ENCODE measurements at regions not wholly inside any gene's neighbourhood (a gene's known extent, or its start where the extent isn't known, plus 50 kb on each side); places are given as distances from the start of the nearest gene placed in this dataset.

DNA sequence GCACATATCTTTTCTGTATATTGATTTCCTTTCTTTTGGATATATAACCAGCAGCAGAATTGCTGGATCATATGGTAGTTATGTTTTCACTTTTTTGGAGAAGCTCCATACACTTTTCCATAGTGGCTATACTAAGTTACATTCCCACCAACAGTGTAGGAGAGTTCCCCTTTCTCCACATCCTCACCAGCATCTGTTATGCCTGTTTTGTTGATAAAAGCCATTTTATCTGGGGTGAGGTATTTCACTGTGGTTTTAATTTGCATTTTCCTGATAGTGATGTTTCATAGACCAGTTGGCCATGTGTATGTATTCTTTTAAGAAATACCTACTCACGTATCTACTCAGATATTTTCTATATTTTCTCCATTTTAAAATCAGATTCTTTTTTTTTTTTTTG, 419.3 kb upstream of the FAT3 start:
- no peak for DNase-seq (ENCODE audit: low spot score)

DNA sequence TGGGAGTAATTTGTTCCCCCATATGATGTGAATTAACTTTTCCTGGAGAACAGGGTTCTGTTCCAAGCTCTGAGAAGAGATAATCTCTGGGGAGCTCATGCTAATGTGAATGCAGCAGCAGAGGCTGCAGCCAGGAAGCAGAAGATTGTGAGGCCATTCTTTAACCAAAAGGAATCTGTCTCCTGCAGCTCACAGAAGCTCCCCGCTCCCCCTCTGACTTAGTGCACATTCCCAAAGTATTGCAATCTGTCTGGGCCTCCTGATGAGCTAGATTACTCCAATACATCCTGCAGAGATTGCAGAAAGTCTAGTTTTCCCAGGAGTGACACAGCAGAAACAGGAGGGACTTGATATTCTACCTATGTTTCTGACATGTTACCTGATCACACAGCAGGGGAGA, 420.6 kb upstream of the FAT3 start:
- DNase-seq (ENCODE audit: low spot score) = peak; percentile 33

DNA sequence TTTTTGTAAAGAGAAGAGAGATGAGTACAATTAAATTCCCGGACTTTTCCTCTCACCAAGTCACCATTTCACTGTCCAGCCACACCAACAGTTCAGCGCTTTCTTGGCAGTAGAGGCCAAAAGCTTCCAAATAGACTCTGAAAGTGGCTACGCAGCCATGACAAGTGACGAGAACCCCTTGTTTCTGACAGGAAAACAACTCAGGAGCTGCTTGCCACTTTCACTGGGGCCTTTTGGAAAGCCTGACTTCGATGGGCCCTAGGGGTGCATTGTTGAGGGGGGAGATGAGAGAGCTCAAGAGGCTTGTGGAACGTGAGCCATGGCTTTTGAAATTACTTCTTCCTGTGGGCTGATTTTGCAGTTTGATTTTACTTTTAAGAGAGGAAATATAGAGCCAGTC, 422.1 kb upstream of the FAT3 start:
- DNase-seq (ENCODE audit: low spot score) = no peak

DNA sequence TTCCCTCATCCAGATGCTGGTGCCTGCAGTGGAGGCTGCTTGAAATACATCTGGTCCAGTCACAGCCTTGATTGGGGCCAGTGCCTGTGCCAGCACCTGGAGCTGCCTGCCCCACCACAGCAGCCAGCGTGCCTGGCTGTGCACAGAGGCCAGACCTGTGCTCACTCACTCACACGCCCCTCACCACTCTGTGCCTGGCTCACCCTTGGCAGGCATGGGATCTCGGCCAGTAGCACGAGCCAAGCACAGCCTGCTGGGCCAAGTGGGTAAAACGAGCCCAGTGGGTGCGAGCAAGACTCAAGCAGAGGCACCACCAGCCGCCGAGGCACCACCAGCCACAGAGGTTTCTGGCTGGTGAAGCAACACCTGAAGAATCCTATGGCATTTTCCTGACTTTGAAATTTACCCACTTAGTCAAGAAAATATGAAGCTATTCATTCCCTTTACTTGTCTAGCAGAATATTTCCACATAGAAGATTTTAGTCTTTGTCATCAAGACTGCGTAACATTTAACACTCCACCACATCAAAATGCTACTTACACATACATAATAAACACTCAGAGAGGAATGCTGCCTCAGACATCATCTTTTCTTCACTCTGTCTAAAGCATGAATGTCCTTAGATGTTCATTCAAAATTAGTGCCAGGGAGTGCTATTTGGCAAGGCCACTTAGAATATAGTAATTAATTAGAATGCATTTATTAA, 424.3 kb upstream of the FAT3 start:
- DNase-seq (ENCODE audit: low spot score) = no peak

DNA sequence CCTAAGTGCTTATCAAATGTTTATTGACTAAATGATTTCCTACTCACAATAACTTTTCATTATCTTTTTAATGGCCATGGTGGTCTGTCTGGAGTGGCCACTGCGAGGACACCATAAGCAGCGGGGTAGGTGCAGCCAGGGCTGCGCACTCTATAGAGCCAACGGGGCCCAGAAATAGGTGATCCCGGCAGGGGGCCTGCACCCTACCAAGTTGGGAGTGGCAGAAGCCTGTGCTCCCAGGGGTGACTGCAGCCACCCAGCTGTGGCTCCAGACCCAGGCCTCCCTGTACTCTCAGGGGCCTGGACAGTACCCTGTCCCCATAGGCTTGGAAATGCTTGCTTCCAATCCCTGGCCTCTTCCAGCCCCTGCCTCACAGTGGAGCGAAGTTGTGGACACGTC, 426.4 kb upstream of the FAT3 start:
- no peak for DNase-seq (ENCODE audit: low spot score)

DNA sequence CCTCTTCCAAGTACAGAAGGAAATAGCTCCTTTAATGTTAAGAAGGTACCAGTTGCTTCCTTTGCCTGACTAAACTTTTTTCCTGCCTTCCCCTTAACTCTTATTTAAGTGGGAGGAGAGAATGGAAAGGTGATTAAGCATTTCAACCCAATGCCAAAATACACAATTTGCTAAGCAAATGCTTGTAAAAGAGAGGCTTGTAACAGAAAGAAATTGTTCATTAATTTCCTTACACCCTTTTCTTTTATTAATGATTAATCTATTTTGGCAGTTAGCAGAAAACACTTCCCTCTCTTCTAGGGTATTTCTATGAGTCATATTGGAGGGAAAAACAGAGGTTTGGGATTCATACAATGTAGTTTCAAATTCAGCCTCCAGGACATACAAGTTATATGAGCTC, 427.6 kb upstream of the FAT3 start:
- peak; percentile 92 for DNase-seq (ENCODE audit: low spot score)

DNA sequence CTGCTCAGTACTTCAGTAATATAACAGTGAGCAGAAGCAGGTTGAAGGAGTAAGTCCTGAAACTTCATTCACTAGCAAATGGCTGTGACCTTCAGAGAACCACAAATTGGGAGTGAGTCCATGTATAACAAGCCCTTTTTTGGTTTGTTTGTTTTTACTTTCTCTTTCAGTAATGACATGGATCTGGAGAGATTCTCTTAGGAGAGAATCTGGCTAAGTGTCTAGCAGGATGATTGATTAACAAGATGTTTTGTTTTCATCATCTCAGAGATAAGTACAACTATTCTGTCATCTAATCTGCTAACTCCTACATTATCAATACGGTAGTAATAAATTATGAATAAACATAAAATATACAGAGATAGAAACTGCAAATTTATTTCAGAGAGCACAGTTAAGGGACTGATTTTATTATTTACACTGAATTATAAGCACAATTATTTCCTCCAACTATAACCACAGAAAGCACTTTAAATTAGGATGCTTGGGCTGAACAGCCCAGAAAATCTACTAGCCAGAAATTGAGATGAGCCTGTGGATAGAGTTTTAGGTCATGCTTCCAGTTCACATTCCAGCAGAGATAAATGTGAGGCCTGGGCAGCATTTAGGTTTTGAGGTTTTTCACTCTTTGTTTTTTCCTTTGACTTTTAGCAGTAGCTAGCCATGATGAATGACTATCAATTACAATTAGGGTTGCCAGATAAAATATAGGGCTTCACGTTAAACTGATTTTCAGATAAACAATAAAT, 429.3 kb upstream of the FAT3 start:
- peak; percentile 28 for DNase-seq (ENCODE audit: low spot score)

DNA sequence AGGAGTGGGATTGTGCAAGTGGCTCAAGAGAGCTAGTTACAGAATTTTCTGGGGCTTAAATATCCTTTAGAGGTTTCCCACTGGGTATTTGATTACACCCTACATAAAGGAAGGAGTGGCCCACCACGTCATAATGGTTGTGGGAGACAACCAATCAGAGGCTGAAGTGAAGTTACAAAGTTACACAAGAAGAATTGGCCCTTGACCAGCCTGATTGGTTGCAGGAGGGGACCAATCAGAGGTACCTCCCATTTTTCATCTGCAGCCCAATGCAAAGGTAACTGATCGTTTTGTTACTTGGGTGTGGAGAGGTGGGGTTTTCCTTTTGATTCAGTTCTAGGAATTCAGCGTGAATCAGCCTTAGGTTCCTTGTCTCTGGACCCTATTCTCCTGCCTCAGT, 430.5 kb upstream of the FAT3 start:
- DNase-seq (ENCODE audit: low spot score) = no peak

DNA sequence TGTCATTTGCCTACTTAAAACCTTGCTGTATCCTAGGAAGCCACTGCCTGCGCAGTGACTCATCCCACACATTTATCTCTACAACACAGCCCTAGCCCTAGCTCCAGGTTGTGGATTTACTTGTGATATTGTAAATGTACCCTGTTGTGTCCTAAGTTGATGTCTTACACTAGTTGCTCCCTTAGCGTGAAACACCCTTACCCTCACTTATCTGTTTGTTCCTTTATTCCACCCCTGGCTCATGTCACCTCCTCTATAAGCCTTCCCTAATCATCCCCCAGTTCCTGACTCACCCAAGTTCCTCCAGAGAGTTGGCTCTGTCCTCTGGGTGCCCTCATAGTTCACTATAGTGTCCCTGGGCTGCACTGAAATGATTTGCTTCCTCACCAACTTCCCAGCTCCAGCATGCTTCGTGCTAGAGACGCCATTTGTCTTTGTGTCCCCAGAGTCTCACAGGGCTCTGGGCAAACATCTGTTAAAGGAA, 431.8 kb upstream of the FAT3 start:
- DNase-seq (ENCODE audit: low spot score) = peak; percentile 48

DNA sequence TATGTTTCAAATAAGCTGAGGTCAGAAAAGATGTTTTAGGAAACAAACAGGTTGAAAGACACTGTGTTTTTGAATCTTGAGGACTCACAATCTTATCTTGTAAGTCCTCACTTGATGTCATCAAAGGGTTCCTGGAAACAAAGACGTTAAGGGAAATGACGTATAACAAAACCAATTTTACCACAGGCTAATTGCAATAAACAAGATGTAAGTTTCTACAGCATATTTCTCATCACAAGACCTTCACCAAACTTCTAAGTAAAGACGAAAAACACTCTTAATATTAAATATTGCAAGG, 433.5 kb upstream of the FAT3 start:
- no peak for DNase-seq (ENCODE audit: low spot score)

DNA sequence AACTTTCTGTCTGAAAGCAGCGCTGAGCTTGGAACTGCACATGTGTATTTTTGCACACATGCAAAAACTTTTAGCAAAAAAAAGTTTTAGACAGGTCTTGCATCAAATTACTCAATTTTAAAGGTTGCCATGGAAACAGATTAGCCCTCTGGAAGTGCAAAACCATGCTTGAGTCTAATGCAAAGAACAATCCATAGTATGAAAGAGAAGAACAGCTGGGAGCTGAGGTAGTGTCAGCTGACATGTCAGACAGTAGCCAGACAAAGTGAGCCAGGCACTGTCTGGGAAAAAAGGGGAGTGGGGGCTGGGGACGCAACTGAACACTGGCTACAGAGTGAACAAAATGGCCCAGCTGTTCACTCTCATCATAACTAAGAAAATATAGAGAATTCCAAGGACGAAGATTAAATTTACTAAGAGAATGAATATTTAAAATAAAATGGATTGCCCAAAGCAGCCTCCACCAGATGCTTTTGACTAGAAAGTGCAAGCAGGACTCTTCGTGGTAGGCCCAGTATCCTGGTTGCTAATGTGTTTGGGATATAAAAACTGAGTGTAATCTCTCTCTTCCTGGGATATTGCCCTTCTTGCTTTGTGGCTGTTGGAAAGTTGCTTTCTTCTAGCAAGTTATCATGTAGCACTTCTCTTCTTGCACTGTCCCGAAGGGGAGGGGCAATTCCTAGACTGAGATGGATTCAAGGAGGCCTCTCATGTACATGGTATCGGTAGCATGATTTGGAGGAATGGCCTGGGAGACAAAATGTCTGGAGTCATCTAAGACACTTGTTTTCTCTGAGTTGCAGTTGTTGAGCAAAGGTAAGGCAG, 434.1 kb upstream of the FAT3 start:
- no peak for DNase-seq (ENCODE audit: low spot score)

DNA sequence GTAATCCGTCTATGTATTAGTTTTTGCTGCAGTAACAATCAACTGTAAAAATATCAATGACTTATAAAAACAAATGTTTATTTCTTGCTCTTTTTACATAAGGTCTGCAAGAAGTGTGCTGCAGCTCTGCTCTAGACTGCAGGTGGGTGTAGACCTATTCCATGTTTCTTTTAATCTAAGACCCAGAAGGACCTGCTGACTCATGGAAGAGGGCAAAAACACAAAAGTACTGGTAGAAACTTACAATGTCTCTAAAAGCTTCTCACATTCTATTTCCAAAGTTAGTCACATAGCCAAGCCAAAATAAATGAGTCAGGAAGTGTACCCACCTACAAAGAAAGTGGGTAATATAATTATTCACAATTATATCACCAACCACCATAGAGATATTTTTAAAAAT, 435.9 kb upstream of the FAT3 start:
- no peak for DNase-seq (ENCODE audit: low spot score)

DNA sequence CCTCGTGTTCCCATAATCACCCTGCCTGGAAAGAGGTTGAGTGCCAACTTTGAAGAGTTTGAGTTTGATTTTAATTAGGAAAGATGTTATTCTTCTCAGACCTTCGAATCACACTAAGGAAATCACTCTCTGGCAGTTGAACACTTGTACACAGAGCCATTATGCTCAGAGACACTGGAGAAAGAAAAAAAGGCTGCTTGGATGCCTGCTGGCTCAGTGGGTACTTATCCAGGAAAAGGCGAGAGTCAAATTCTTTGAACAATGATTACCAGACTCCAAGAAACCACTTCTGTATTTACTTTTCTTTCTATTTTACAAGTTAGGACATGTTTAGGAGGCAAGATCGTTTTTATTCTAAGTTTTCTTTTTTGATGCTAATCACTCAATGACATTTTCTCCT, 438.5 kb upstream of the FAT3 start:
- DNase-seq (ENCODE audit: low spot score) = no peak

DNA sequence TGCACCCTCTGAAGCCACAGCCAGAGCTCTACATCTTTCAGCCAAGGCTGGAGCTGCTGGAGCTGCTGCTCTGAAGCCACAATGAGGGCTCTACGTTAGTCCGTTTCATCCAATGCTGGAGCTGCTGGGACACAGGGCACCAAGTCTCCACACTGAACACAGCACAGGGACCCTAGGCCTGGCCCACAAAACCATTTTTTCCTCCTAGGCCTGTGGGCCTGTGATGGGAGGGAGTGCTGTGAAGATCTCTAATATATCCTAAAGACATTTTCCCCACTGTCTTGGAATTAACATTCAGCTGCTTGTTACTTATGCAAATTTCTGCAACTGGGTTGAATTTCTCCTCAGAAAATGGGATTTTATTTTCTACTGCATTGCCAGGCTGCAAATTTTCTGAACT, 441.4 kb upstream of the FAT3 start:
- no peak for DNase-seq (ENCODE audit: low spot score)

DNA sequence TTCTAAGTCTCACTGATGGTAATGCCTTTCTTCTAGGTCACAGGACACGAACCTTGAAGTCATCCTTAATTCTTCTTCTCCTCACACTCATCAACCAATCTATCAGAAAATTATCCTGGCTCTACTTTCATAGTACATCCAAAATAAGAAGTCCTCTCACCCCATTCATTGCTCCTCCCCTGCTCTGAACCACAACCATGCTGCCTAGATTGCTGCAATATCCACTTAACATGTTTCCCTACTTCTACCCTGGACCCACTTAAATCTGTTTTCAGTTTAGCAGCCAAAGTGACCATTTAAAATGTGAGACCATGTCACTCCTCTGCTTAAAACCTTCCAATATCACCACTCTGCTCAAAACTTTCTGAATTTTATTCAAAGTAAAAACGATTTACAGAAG, 445.9 kb upstream of the FAT3 start:
- no peak for DNase-seq (ENCODE audit: low spot score)

DNA sequence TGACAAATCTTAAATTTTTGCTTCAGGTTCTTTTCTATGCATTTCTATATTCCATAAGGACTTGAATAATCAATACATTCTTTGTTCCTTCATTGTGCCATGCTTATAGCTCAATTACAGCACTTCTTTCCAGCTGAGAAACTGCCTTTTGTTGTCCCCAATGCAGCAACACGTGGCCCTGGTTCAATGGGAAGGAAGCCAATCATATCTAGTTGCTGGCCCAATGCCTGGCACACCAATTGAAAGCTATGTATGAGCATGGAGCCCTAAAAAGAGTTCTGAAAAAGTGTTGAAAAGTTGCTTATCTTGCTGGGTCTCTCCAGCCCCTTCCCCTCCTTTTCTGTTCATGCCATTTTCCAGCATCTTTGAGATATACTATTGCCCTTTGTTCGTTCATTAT, 448.0 kb upstream of the FAT3 start:
- no peak for DNase-seq (ENCODE audit: low spot score)

DNA sequence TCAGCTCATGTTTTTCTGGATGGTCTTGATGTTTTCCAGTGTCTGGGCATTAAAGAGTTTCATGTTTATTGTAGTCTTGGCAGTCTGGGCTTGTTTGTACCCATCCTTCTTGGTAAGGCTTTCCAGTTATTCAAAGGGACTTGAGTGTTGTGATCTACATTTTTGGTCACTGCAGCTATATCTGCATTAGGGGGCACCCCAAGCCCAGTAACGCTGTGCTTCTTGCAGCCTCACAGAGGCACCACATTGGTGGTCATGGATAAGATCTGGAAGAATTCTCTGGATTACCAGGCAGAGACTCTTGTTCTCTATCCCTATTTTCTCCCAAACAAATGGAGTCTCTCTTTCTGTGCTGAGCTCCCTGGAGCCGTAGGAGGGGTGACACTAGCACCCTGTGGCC, 451.5 kb upstream of the FAT3 start:
- peak; percentile 30 for DNase-seq (ENCODE audit: low spot score)

DNA sequence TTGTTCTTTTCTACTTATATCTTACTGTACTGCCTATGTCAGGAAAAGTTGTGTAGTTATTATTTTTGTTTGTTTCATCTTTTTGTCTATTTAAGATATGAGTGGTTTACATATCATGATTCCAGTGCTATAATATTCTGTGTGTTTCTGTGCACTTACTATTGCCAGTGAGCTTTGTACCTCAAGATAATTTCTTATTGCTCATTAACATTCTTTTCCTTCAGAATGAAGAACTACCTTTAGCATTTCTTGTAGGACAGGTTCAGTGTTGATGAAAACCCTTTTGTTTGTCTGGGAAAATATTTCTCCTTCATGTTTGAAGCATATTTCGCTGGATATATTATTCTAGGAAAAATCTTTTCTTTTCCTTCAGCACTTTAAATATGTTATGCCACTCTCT, 452.7 kb upstream of the FAT3 start:
- DNase-seq (ENCODE audit: low spot score) = no peak

DNA sequence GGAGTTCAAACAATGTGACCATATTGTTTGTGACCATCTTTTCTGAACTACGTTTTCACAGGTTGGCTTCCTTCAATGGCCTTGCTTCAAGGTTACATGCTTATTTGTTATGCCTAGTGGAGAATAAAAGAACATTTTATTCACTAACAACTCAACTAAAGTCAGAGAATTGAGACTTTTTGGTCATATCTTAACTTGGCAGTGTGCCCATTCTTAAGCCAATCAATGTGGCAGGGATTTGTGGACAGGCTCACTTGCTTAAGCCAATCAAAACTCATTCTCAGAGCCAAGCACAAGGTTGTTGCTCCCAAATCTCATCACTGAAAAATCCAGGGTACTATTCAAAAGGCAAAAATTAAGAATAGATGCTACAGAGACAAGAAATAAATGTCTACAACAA, 455.8 kb upstream of the FAT3 start:
- no peak for DNase-seq (ENCODE audit: low spot score)

DNA sequence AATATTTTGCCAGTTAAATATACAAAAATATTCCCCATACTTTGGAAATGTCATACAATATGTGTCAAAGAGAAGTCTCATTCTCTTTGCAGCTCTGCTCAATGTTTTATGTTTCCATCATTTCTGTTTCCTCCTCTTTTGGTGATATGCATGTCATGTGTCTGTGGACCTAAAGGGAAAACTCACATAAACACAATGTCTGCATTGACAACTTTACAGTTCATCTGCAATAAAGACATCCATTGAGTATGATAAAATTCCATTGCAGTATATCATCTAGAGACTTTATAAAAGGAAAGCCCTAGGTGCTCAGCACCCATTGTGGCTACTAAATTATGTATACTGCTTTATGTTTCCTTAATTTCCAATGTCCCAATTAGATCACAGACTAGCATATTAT, 461.3 kb upstream of the FAT3 start:
- DNase-seq (ENCODE audit: low spot score) = no peak

DNA sequence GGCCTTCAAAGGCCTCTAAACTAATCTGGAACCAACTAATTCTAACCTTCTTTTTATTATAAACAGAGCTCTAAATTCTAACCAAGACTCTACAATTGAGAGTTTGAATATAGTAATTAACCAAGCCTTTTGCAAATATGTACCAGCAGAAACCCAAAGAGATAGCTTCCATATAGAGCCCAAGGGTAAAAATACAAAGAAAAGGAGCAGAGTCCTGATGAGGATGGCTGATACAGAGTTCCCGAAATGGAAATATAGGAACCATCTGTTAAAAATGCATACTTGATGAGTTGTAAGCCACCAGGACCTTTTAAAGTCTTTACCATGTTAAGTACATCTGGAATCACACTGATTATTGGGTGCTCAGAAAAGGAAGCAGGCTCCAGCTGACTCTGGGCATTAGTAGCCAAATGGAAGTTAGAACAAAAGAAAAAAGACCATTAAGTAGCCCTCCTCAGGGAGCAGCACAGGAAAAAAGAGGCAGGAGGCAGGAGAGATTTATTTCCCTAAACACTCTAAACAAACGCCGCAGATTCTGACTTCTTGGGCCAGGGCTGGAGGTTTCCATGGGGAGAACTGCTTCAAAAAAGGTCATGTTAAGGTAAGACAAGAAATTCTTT, 463.1 kb upstream of the FAT3 start:
- DNase-seq (ENCODE audit: low spot score) = no peak

DNA sequence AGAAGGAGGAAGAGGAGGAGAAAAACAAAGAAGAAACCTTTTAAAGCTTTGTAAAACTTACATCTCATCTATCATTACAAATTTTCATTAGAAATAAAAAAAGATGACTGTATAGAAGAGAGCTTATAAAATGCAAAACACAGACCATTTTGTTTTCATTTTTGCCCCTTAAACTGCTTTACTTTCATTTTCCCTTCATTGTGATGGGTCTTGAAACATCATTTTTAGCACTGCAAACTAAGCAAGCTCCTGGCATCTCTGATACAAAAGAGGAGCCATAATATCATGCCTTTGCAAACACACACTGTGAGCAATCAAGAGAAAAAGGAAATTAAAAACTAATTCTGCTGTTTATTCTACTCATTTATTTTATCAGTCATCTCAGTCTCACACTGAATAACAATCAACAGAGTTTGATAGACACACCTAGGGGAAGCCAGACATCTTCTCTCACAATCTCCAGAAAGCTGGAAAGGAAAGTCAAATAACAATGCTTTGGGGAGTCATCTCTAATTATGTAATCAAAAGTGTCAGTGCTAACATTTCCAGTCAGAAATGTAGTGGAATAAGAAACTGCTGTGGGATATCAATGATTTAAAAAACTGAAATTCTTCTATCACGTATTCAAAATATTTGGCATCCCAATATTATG, 467.7 kb upstream of the FAT3 start:
- no peak for DNase-seq (ENCODE audit: low spot score)
